Upper lobe of right lung (tissue), 1 donor: ENCODE measurements at regions not wholly inside any gene's neighbourhood (a gene's known extent, or its start where the extent isn't known, plus 50 kb on each side); places are given as distances from the start of the nearest gene placed in this dataset.

Experiments used
- ATAC-seq: fragments of 200-7000 bp; cut with Tn5 transposase; one replicate; pipeline ENCODE4 v1.9.1; 2020; ENCODE audit warnings: mild to moderate bottlenecking, moderate library complexity
- DNase-seq: peaks from one replicate; pipeline ENCODE4 v3.0.0-alpha.2; 2020
- H3K27ac ChIP-seq: fragments of 200-600 bp; one replicate; pipeline ENCODE4 v1.8.0; 2022
- H3K27me3 ChIP-seq: fragments of 200-600 bp; one replicate; pipeline ENCODE4 v1.8.0; 2022; ENCODE audit warnings: mild to moderate bottlenecking
- H3K36me3 ChIP-seq: fragments of 200-600 bp; one replicate; pipeline ENCODE4 v1.8.0; 2022
- H3K4me1 ChIP-seq: fragments of 200-600 bp; one replicate; pipeline ENCODE4 v1.8.0; 2022
- H3K4me3 ChIP-seq: fragments of 200-600 bp; one replicate; pipeline ENCODE4 v1.8.0; 2022; ENCODE audit warnings: mild to moderate bottlenecking
- H3K9me3 ChIP-seq: fragments of 200-600 bp; one replicate; pipeline ENCODE4 v1.8.0; 2022
- CTCF ChIP-seq: fragments of 200-600 bp; IDR thresholded peaks from one replicate; pipeline ENCODE4 v1.8.0; 2022; ENCODE audit warnings: antibody characterized with exemption
- intact Hi-C: fragments of 100-400 bp; cut with DNase I; formaldehyde crosslinking; loops from one replicate; pipeline ENCODE4 v1.11.0; 2022
- donor health status: DM: no; HTN: yes; CAD: no; lungs with severe emphysema.

GRCh38 chr12:89177802-89178395 lies 174.4 kb downstream of the DUSP6 start:
- intact Hi-C loops, result no loop called here
- TF ChIP-seq CTCF, result no peak
- Histone ChIP-seq H3K4me1 (peaks cover 12% of the 10 kb centered on the region), H3K27me3 (no peaks in the 10 kb centered on the region), H3K9me3 (no peaks in the 10 kb centered on the region), H3K27ac (no peak overlapping the region), H3K36me3 (no peaks in the 10 kb centered on the region), H3K4me3 (no peak overlapping the region)
- ATAC-seq, result no peak
- no peak for DNase-seq

GRCh38 chr12:89176676-89177075 lies 175.6 kb downstream of the DUSP6 start:
- H3K4me1 ChIP-seq, result peaks cover 12% of the 10 kb centered on the region
- no peak for TF ChIP-seq CTCF
- intact Hi-C loops, result no loop called here

GRCh38 chr12:89173678-89174077 lies 178.6 kb downstream of the DUSP6 start:
- Histone ChIP-seq H3K27ac (no peak overlapping the region), H3K9me3 (no peaks in the 10 kb centered on the region), H3K4me1 (no peaks in the 10 kb centered on the region), H3K27me3 (no peaks in the 10 kb centered on the region), H3K36me3 (no peaks in the 10 kb centered on the region), H3K4me3 (no peak overlapping the region)
- intact Hi-C loops, result no loop called here
- TF ChIP-seq CTCF, result no peak
- ATAC-seq (no peak), DNase-seq (no peak)

More at GRCh38 chr12:89176676-89177075, 175.6 kb downstream of the DUSP6 start:
- Histone ChIP-seq H3K36me3 (no peaks in the 10 kb centered on the region), H3K4me3 (no peak overlapping the region), H3K27me3 (no peaks in the 10 kb centered on the region), H3K9me3 (no peaks in the 10 kb centered on the region), H3K27ac (no peak overlapping the region)
- no peak for ATAC-seq
- DNase-seq, result no peak

GRCh38 chr12:89173096-89173495 lies 179.2 kb downstream of the DUSP6 start:
- H3K36me3 ChIP-seq, result no peaks in the 10 kb centered on the region
- H3K4me1 ChIP-seq, result no peaks in the 10 kb centered on the region
- no peak overlapping the region for H3K27ac ChIP-seq
- intact Hi-C loops, result no loop called here
- TF ChIP-seq CTCF, result no peak
- ATAC-seq (no peak), DNase-seq (no peak)
- H3K4me3 ChIP-seq, result no peak overlapping the region
- no peaks in the 10 kb centered on the region for H3K9me3 ChIP-seq
- no peaks in the 10 kb centered on the region for H3K27me3 ChIP-seq

- no peak for DNase-seq
- H3K4me1 ChIP-seq, result no peaks in the 10 kb centered on the region
- no peaks in the 10 kb centered on the region for H3K9me3 ChIP-seq
- intact Hi-C loops, result no loop called here
- H3K4me3 ChIP-seq, result no peak overlapping the region
- ATAC-seq, result no peak
- no peak for TF ChIP-seq CTCF
- no peak overlapping the region for H3K27ac ChIP-seq
- no peaks in the 10 kb centered on the region for H3K36me3 ChIP-seq
- no peaks in the 10 kb centered on the region for H3K27me3 ChIP-seq
Observed at GRCh38 chr12:89172224-89172623, 180.1 kb downstream of the DUSP6 start.

- H3K27me3 ChIP-seq, result no peaks in the 10 kb centered on the region
- ATAC-seq (no peak), DNase-seq (no peak)
- H3K27ac ChIP-seq, result no peak overlapping the region
- no peaks in the 10 kb centered on the region for H3K36me3 ChIP-seq
- H3K4me1 ChIP-seq, result no peaks in the 10 kb centered on the region
- H3K4me3 ChIP-seq, result no peak overlapping the region
- no peak for TF ChIP-seq CTCF
- no peaks in the 10 kb centered on the region for H3K9me3 ChIP-seq
- intact Hi-C loops, result no loop called here
Observed at GRCh38 chr12:89169321-89169720, 183.0 kb downstream of the DUSP6 start.
